ENCODE measurements at regions not wholly inside any gene's neighbourhood (a gene's known extent, or its start where the extent isn't known, plus 50 kb on each side); places are given as distances from the start of the nearest gene placed in this dataset.

DNA sequence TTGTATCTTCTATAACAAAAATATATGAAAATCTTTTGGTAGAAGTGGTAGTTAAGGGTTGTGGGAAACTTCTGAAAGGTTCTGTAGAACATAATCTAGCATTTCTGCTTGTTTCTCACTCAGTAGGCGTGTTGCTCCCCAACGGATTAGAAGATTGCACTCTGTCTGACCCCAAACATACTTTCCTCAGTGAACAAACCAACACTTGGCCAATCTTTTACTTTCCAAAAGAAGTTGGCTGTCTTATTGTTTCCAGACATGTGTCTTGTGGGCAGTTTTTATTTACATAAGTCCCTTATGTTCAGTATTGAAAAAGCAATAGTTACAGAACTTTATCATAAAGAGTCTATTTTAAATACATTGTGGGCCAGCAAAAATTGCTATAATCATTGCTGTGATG lies 312.8 kb upstream of the EPHA5 start:
- Histone ChIP-seq H3K36me3 (no peaks in the 10 kb centered on the region), H3K27me3 (no peaks in the 10 kb centered on the region), H3K9me3 (no peaks in the 10 kb centered on the region), H3K4me3 (ENCODE audit: low read depth, low read length) (no peak overlapping the region), H3K4me1 (no peaks in the 10 kb centered on the region; the same call in 1 of the 2 replicates)
- TF ChIP-seq CTCF (IDR thresholded peaks at IDR 0.05; ENCODE audit: low read depth, low read length), result no peak
- no peak for DNase-seq

- DNase-seq, result no peak
- H3K4me3 ChIP-seq (ENCODE audit: low read depth, low read length), result no peak overlapping the region
- H3K27me3 ChIP-seq, result no peaks in the 10 kb centered on the region
- no peak for TF ChIP-seq CTCF (IDR thresholded peaks at IDR 0.05; ENCODE audit: low read depth, low read length)
- H3K9me3 ChIP-seq, result no peaks in the 10 kb centered on the region
- no peaks in the 10 kb centered on the region for H3K36me3 ChIP-seq
- H3K4me1 ChIP-seq, result no peaks in the 10 kb centered on the region
Observed at GRCh38 chr4:65976287-65976686, 306.0 kb upstream of the EPHA5 start.

GRCh38 chr4:65973186-65973585 lies 302.9 kb upstream of the EPHA5 start:
- H3K4me1 ChIP-seq, result no peaks in the 10 kb centered on the region
- H3K27me3 ChIP-seq, result no peaks in the 10 kb centered on the region
- H3K4me3 ChIP-seq (ENCODE audit: low read depth, low read length), result no peak overlapping the region
- no peak for TF ChIP-seq CTCF (IDR thresholded peaks at IDR 0.05; ENCODE audit: low read depth, low read length)
- DNase-seq, result no peak
- no peaks in the 10 kb centered on the region for H3K36me3 ChIP-seq
- no peaks in the 10 kb centered on the region for H3K9me3 ChIP-seq

DNA sequence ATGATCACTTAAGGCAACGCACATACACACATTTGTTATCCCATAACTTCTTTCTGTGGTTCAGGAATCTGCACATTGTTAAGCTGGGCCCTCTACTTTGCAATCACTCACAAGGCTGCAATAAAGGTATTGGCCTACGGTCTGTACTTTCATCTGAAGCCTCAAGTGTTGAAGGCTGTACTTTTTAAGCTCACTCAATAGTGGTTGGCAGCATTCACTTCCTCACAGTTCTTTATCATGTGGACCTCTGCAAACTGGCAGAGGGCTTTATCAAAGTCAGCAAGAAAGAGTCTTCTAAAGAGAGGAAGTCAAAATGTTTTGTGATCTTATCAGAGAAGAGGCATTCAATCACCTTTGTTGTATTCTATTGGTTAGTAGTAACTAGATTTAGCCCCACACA lies 301.4 kb upstream of the EPHA5 start:
- DNase-seq, result no peak
- Histone ChIP-seq H3K27me3 (no peaks in the 10 kb centered on the region), H3K36me3 (no peaks in the 10 kb centered on the region), H3K9me3 (no peaks in the 10 kb centered on the region), H3K4me1 (no peaks in the 10 kb centered on the region), H3K4me3 (ENCODE audit: low read depth, low read length) (no peak overlapping the region)
- TF ChIP-seq CTCF (IDR thresholded peaks at IDR 0.05; ENCODE audit: low read depth, low read length), result no peak

DNA sequence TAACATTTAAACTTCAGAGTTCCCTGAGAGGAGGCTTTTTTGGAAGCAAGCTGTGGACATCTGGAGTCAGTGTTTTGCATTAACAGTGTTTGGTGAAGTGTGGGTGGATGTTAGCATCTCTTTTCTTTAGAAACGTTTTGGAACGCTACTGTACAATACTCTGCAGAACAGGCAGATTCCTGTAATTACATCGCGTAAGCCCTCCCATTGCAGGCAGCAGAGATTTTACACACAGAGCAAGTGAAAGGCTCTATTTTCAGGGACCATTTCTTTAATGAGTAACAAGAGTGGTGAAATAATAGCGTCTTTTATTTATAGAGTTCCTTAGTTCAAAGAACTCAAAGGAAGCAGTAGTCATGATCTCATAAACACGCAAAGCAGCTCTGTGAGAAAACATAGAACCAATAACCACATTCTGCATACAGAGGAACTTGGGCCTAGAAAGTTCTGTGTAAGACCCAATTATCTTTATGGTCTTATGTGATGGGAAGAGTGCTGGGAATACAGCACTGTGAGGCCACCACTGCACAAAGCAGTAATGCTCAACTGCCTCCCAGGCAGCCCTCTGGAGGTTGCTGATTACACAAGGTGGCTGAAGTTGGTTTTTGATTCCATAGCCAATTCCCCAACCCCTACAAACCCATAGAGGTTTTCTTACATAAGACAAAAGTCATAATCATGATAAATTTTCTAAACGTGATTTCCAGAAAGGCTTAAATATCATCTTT lies 298.7 kb upstream of the EPHA5 start:
- no peaks in the 10 kb centered on the region for H3K27me3 ChIP-seq
- no peaks in the 10 kb centered on the region for H3K4me1 ChIP-seq
- H3K9me3 ChIP-seq, result no peaks in the 10 kb centered on the region
- TF ChIP-seq CTCF (IDR thresholded peaks at IDR 0.05; ENCODE audit: low read depth, low read length), result no peak
- H3K36me3 ChIP-seq, result no peaks in the 10 kb centered on the region
- H3K4me3 ChIP-seq (ENCODE audit: low read depth, low read length), result no peak overlapping the region
- no peak for DNase-seq

- H3K4me3 ChIP-seq (ENCODE audit: low read depth, low read length), result no peak overlapping the region
- no peaks in the 10 kb centered on the region for H3K27me3 ChIP-seq
- no peak for DNase-seq
- no peaks in the 10 kb centered on the region for H3K9me3 ChIP-seq
- H3K36me3 ChIP-seq, result no peaks in the 10 kb centered on the region
- TF ChIP-seq CTCF (IDR thresholded peaks at IDR 0.05; ENCODE audit: low read depth, low read length), result no peak
- no peaks in the 10 kb centered on the region for H3K4me1 ChIP-seq
Observed at GRCh38 chr4:65960751-65961150, 290.5 kb upstream of the EPHA5 start.

Measured in BE2C (cell line).